CD1c-positive myeloid dendritic cell (primary cell): ENCODE measurements at regions not wholly inside any gene's neighbourhood (a gene's known extent, or its start where the extent isn't known, plus 50 kb on each side); places are given as distances from the start of the nearest gene placed in this dataset.

Source experiments
- DNase-seq: peaks from one replicate; pipeline ENCODE4 v3.0.0-alpha.2; 2016; ENCODE audit errors: extremely low spot score

DNA sequence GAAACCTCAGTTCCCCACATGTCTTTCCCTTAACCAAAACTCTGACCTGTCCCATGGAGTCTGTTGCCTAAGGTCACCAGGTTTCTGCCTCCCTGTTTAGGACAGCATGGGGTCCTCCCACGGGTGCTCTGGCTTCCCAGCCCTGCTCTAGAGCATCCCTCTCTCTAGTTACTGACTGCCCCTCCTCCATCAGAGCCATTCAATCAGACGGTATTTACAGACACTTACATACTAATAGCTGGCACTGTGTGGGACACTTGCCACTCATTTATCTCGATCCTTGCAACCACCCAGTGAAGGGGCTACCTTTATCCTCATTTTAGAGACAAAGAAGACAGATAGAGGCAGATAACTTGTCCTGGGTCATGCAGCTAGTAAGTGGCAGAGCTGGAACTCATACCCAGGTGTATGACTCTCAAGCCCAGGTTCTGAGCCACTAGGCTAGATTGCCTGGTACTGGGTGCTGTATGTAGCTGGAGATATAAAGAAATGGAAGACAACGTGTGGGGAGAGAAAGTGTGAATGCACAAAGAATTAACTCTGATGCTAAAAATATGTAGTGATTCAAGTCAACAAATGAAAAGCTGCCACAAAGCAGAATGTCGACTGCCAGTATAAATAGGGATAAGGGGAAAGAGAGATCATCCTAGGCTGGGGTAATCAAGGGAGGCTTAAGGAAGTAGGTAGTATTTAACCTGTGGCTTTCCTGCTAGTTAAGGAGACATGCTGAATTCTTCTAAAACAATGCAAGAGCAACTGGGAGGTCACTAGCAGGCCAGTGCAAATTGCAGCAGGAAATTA, 52.5 kb upstream of the PDE8B start:
- no peak for DNase-seq

DNA sequence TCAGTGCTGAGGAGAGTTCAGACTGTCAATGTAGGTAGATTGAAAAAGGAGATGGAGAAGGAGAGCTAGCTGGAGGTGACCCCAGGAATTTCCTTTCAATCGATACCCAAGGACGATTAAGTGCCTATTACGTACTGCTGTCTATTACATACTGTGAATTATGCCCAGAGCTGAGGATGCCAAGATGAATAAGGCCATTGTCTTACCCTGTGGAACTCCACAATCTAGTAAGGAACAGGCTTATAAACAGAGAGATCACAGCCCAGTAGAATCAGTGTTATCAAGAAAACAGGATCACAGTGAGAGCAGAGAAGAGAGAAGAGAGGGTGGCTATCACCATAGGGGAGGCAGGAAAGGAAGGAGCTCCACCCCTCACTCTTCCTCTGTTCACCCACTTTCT, 54.1 kb upstream of the PDE8B start:
- DNase-seq: no peak

DNA sequence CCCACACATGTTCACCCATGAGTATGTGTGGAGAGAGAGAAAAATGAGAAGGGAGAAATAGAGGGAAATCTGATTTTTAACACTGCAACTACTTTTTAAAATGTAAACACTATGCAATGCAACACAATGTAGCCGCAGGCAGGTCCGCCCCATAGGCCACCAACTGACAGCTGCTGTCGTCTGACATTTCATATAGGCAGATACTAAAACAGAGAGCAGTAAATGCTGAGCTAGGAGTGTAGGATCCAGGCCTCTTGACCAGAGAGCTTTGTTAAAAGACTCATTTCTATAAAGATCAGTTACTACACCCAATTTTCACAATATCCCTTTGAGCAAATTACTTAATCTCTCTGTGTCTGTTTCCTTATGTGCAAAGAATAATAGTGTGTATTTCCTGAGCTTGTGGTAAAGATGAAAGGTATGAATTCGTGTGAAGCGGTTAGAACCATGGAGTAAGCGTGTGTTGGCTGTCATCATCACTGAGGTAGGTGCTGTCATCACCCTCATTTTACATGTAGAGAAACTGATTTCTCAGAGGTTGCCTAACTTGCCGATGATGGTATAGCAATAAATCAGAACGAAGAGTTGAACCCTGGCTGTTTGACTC, 55.2 kb upstream of the PDE8B start:
- no peak for DNase-seq

DNA sequence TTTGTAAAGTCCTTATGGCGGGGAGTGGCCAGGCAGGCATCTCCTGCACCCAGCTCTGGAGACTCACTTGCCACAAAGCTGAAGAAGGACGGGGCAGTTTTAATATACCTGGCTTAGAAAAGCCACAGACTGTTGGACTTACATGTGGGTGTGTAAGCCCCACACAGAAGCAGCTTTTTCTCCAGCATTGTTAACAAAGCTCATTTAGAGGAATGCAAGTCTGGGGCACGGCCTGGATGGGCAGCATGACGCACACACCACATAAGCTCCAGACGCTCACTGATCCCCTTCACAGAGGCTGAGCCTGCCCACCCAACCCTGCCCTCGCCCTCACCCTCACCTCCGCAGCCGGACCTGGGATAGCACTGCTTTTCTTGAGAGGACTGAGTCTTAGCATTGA, 58.0 kb upstream of the PDE8B start:
- no peak for DNase-seq

DNA sequence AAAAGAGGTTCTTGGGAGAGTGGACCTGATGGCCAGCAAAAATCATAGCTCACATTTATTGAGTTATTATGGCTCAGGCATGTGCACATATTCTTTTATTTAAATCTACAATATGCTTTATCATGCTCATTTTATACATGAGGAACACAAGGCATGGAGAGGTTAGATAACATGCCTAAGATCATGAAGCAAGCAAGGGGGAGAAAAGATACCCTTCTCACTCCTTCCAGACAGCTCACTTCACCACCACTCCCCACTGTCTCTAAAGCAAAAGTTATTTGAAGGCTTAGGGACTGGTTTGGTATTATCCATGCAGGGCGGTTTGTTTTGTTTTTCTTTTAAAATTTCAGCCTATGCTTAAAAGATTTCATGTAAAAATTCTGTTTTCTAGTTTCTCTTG, 59.0 kb upstream of the PDE8B start:
- no peak for DNase-seq

DNA sequence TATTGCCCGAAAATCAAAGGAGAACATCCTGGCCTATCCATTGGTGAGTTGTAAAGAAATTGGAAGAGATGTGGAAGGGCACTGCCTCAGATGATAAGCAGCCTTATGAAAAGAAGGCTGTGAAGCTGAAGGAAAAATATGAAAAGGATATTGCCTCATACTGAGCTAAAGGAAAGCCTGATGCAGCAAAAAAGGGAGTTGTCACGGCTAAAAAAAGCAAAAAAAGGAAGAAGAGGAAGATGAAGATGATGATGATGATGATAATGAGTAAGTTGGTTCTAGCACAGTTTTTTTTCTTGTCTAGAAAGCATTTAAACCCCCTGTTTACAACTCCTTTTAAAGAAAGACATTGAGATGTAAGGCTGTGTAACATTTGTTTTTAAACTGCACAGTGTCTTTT, 59.8 kb upstream of the ZBED3 start:
- no peak for DNase-seq

DNA sequence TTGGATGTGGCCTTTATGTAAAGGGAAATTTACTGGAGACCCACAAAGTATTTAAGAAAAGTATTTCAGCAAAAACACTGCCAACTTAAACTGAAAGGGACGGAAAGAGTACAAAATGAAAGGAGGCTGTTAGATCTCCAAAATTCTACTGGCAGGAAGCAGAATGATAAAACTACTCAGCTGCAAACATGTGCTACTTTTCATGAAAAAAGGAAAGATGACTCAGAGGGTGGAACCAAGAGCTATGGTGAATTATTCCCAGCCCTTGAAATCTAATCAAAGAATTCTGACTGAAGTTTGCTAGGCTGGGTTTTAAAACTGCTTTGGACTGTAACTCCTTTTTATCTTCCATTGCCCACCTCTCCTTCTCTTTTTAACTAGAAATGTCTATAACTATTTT, 58.6 kb upstream of the ZBED3 start:
- no peak for DNase-seq

DNA sequence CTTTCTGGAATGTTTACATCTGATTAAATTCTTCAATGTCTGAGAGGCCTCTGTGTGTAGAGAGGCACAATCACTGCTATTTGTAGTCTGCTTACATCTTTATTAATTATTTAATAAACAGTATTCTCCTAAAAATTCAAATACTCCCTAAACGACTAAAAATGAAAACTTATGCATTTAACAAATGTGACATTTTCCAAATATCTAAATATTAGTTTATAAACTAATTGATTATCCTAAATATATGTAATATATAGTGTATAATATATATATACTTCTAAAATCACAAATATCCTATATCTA, 57.7 kb upstream of the ZBED3 start:
- DNase-seq: no peak

DNA sequence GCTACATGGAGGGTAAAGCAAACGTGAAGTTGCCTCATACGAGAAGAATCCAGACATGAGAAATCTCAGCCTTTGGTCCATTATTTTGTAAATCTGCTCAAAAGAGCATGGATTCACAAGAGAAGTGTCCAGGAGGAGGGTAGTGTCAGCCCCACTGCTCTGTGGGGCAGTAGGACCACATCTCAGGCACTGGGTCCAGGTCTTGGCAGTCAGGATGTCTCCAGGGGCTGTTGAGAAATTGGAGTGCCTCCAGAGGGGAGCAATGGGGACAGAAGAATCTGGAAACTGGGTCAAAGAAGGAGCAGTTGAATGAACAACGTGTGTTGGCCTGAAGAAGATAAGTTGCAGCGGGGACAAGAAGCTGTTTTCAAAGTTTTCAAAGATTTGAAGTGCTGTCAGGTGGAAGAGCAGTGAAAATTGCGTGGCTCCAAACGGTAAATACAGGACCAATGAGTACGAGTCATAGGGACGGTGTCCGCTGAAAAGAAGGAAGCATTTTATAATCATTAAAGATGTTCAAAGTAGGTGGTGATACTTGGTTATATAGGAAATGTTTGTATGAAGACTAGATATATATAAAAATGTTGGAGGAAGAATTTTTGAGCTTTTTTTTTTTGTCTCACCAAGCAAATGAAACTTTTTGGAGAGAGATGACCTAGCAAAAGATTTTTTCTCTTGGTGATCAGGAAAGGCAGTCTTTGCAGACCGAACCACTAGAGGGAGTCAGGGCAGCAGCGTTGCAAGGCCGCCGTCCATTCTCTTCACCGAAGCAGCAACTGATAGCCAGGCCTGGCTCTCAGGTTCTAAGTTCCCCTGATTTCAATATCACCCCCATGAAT, 57.1 kb upstream of the ZBED3 start:
- peak; percentile 64 for DNase-seq

DNA sequence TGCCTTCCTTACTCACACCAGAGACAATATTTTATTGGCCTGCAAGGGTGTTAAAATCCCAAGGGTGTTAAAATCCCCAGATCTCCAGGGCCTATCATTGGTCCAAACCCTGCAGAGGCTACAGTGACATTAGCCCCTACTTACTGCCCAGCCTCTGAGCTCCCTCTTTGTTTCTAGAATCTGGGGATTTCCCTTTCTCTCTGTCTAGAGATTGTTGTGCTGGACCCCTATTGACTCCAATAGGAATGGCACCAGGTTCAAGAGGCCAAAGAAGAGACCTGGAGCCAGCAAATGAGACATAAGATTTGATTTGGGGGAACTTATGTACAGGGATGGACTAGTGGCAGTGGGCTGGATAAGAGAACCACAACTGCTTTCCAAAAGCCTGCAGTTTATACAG, 53.3 kb upstream of the ZBED3 start:
- no peak for DNase-seq

DNA sequence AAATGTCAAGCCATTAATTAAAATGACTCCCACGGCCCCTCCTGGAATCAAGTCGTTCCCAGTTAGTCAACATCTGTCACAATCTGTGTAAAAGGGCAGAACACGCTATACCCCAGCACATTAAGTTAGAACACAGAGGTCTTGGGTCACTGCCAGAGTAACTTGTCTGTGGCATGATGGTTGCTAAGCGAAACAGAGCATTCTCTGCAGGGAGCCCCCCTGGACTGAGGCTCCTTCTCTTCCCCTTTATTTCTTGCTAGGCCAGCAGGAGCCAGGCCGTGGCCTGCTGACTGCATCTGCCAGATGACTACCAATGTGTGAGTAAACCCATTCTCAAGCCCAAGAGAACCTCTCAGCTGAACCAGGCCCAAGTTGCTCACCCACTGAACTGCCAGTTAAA, 51.9 kb upstream of the ZBED3 start:
- DNase-seq: no peak
